Activated B cell treated with CpG ODN at 0.5 μM for 24 hours (primary cell): ENCODE measurements at regions not wholly inside any gene's neighbourhood (a gene's known extent, or its start where the extent isn't known, plus 50 kb on each side); places are given as distances from the start of the nearest gene placed in this dataset.

ENCODE experiments used
- ATAC-seq: fragments of 200-7000 bp; cut with Tn5 transposase; one replicate; pipeline ENCODE4 v1.10.0; 2021; ENCODE audit warnings: low read depth, mild to moderate bottlenecking, moderate library complexity
- CTCF ChIA-PET: fragments of 350-600 bp; sonication (Branson Sonifier 250); formaldehyde crosslinking; loops from one replicate; lab custom pipeline; 2021; ENCODE audit warnings: antibody characterized with exemption; lab: Charles Lee
- POLR2A ChIA-PET: fragments of 350-600 bp; sonication (Branson Sonifier 250); formaldehyde crosslinking; loops from one replicate; lab custom pipeline; 2021; ENCODE audit warnings: antibody characterized with exemption; lab: Charles Lee
- DNase-seq: peaks from one replicate; pipeline ENCODE4 v3.0.0; 2022
- H3K27ac Mint-ChIP-seq: one replicate; pipeline ENCODE4 v1.8.0; 2020; ENCODE audit warnings: mixed read lengths
- H3K27me3 Mint-ChIP-seq: one replicate; pipeline ENCODE4 v1.8.0; 2021; ENCODE audit warnings: mixed read lengths
- H3K36me3 Mint-ChIP-seq: one replicate; pipeline ENCODE4 v1.8.0; 2021; ENCODE audit warnings: low read depth, mixed read lengths
- H3K4me1 Mint-ChIP-seq: one replicate; pipeline ENCODE4 v1.8.0; 2021; ENCODE audit warnings: mixed read lengths
- H3K4me3 Mint-ChIP-seq: one replicate; pipeline ENCODE4 v1.8.0; 2020; ENCODE audit warnings: mild to moderate bottlenecking, mixed read lengths
- H3K9me3 Mint-ChIP-seq: one replicate; pipeline ENCODE4 v1.8.0; 2020; ENCODE audit warnings: mixed read lengths
- CTCF ChIP-seq: fragments of 200-600 bp; IDR thresholded peaks from one replicate; pipeline ENCODE4 v1.8.0; 2022; ENCODE audit warnings: antibody characterized with exemption, mild to moderate bottlenecking
- intact Hi-C: fragments of 100-400 bp; cut with micrococcal nuclease; formaldehyde crosslinking; loops from one replicate; pipeline ENCODE4 v1.15.1; 2024

GRCh38 chr12:89279499-89279898 lies 72.8 kb downstream of the DUSP6 start:
- CTCF ChIA-PET = no interaction called here
- Mint-ChIP-seq H3K27me3 (peaks cover 2% of the 10 kb centered on the region), H3K4me1 (peaks cover 11% of the 10 kb centered on the region), H3K36me3 (no peaks in the 10 kb centered on the region), H3K9me3 (peaks cover 3% of the 10 kb centered on the region), H3K4me3 (no peak overlapping the region), H3K27ac (no peak overlapping the region)
- intact Hi-C loops = no loop called here
- POLR2A ChIA-PET = no interaction called here
- TF ChIP-seq CTCF = no peak
- no peak for DNase-seq
- no peak for ATAC-seq

DNA sequence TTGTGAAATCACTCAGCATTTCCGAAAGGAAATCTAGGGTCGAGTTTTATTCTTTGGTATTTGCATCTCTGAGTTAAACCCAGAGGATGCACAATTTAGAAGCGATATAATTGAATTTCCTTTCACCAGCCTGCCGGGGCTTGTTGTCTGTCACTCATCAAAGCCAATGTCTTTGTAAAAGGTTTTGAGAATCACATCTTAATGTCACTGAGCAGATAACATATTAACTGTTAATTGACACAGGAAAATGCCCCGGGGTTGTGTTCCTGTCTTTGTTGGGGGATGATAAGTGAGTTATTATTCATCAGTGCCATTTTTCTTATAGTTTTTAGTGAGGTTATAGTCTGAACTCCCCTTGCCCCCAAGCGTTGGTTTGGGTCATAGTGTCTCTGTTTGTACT lies 73.4 kb downstream of the DUSP6 start:
- Mint-ChIP-seq H3K4me3 (no peak overlapping the region), H3K27ac (no peak overlapping the region), H3K9me3 (peaks cover 3% of the 10 kb centered on the region), H3K27me3 (peaks cover 2% of the 10 kb centered on the region), H3K4me1 (peaks cover 11% of the 10 kb centered on the region), H3K36me3 (no peaks in the 10 kb centered on the region)
- TF ChIP-seq CTCF = no peak
- no peak for DNase-seq
- no peak for ATAC-seq
- intact Hi-C loops = no loop called here
- ChIA-PET CTCF (no interaction called here), POLR2A (no interaction called here)

- Mint-ChIP-seq H3K36me3 (no peaks in the 10 kb centered on the region), H3K27ac (no peak overlapping the region), H3K27me3 (peaks cover 2% of the 10 kb centered on the region), H3K9me3 (peaks cover 3% of the 10 kb centered on the region), H3K4me1 (peaks cover 11% of the 10 kb centered on the region), H3K4me3 (no peak overlapping the region)
- no peak for TF ChIP-seq CTCF
- no peak for ATAC-seq
- POLR2A ChIA-PET = no interaction called here
- intact Hi-C loops = no loop called here
- CTCF ChIA-PET = no interaction called here
- no peak for DNase-seq
Measured at GRCh38 chr12:89278169-89278568, 74.1 kb downstream of the DUSP6 start.

- Mint-ChIP-seq H3K27me3 (peaks cover 2% of the 10 kb centered on the region), H3K27ac (no peak overlapping the region), H3K36me3 (no peaks in the 10 kb centered on the region), H3K9me3 (peaks cover 3% of the 10 kb centered on the region), H3K4me1 (peaks cover 11% of the 10 kb centered on the region), H3K4me3 (no peak overlapping the region)
- ATAC-seq = no peak
- DNase-seq = no peak
- TF ChIP-seq CTCF = no peak
- CTCF ChIA-PET = interaction anchor here (0.6 kb wide), 1 partner anchor 194 kb away, joined by 3 read pairs; no protein-coding TSS in a partner anchor
- intact Hi-C loops = no loop called here
- POLR2A ChIA-PET = no interaction called here
Measured at GRCh38 chr12:89276860-89277259, 75.4 kb downstream of the DUSP6 start.

DNA sequence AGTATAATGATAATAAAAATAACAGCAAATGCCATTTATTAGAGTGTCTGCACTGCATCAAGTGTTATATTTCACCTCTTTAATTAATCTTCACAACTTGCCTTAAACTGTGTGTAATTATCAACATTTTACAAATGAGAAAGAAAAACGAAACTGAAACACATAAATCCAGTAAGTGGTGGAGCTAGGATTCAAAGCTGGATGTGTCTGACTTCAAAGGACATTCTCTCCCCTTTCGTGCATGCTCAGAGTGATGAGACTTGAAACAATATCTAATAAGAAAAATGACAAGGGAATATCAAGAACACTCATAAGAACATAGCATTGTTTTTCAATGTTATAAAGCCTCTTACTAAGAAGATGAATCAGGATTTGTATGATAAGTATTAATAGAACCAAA lies 78.8 kb downstream of the DUSP6 start:
- Mint-ChIP-seq H3K9me3 (peaks cover 4% of the 10 kb centered on the region), H3K4me3 (no peak overlapping the region), H3K27me3 (no peaks in the 10 kb centered on the region), H3K36me3 (no peaks in the 10 kb centered on the region), H3K27ac (no peak overlapping the region), H3K4me1 (no peaks in the 10 kb centered on the region)
- ChIA-PET POLR2A (no interaction called here), CTCF (no interaction called here)
- ATAC-seq = no peak
- intact Hi-C loops = no loop called here
- TF ChIP-seq CTCF = no peak
- DNase-seq = no peak
